NCI-H748 (cell line): ENCODE measurements at regions not wholly inside any gene's neighbourhood (a gene's known extent, or its start where the extent isn't known, plus 50 kb on each side); places are given as distances from the start of the nearest gene placed in this dataset.

Source experiments
- DNase-seq: peaks from one replicate; lab custom pipeline; 2025; ENCODE audit not compliant: unreplicated experiment; lab: John Stamatoyannopoulos, UW

- no peak for DNase-seq
These were observed 86.0 kb upstream of the VEPH1 start for GRCh38 chr3:157589211-157589610.

DNA sequence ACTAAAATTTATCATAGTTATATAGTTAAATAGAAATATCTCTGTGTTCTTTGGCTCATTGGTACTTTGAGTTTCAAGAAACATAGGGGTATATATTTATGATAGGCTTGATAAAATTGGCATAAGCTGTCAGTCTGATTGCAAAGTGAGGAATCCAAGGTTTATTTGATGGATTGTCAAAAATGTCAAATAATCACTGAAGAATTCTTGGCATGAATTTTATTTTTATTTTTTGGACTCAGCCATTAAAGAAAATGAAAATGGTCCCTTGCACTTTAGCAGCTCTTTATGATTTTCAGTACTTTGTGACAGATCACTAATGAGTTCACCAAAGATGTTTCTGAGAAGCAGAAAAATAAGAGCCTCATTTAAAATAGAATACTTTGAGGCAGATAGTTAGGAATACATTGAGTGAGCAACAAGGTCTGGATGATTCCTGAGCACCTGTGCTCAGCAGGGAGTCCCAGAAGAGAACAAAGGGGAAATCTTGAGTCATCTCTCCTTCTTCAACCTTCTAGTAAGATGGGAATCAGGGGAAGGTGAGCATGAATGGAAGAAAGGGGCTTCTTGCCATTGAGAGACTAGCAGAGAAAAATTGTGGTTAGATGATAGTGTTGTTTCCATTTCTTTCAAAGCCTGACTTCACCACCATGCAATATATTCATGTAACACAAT lies 85.3 kb upstream of the VEPH1 start:
- no peak for DNase-seq

DNA sequence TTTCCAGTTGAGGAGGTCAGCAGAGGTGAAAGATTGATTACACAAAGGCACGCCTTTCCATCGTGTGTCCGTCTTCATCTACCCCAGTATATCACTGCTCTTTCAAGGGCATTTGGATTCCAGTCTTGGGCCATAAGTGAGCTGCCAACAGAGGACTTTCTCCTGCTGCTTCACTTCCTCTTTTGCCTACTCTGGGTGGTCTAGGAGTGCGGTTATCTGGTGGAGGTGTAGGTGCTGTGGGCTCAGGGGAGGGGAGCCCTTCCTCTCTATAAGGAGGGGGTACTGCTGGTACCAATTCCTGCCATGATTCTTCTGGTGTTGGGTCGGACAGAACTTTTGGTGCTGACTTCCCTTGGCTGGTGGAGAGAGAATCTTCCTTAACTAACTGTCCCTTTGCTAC lies 83.1 kb upstream of the VEPH1 start:
- DNase-seq = no peak

DNA sequence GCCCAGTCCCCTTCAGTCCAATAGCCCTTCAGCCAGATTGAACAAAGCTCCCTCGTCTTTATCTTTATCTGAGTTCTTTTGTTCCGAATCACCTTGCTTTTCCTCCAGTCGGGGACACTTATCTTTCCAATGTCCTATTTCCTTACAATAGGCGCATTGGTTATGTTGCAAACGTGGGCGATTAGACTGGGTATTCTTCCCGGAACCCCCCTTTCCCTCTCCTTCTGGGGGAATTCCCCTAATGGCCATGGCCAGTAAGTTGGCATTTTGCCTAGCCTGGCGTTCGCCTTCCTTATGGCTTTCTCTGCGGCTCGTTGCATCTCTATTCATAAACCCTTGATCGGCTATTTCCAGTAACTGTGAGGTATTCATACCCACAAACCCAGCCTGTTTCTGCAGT lies 82.2 kb upstream of the VEPH1 start:
- no peak for DNase-seq

- DNase-seq = no peak
These were observed 79.4 kb upstream of the VEPH1 start for GRCh38 chr3:157582637-157582973.

DNA sequence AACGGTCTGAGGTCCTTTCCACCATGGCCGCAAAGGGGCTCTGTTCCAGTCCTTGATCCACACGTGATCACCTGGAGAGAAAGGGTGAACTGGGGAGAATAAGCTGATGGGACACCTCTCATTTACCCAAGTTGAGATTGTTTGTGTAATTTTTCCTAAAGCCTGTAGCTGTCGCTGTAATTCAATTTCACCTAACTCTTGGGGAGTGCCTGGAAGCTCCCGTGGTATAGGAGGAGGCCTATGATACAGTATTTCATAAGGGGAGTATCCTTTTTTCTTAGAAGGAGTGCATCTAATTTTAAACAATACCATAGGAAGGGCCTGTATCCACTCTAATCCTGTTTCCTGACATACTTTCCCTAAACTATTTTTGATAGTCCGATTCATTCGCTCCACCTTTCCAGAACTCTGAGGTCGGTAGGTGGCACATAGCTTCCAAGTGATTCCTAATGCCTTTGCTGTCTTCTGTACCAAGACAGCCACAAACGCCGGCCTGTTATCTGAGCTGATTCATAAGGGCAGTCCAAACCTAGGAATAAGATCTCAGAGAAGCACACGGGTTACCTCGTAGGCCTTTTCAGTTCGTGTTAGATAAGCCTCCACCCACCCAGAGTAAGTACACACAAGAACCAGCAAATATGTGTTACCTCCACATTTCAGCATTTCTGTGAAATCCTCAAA lies 78.9 kb upstream of the VEPH1 start:
- peak; percentile 29 for DNase-seq

DNA sequence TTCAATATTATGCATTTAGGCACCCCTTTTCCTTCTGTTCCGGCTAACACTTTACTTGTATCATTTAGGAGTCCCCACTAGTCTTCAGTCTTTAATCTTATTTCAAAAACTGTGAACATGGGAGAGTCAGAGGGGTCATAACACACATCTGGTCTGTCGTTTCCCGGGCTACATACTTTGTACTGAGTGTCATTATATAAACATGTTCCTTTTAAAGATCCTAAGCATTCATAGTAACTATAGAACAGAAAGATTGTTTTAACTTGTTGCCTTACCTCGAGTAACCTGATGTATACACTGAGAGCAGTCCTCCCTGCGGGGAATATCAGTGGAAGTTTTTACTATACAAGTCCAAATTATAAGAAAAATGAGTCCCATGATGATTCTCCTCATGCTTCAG lies 78.2 kb upstream of the VEPH1 start:
- DNase-seq = no peak

- DNase-seq = no peak
These were observed 75.0 kb upstream of the VEPH1 start for GRCh38 chr3:157578181-157578580.

GRCh38 chr3:157574531-157574930 lies 71.3 kb upstream of the VEPH1 start:
- no peak for DNase-seq

- DNase-seq = no peak
These were observed 70.7 kb upstream of the VEPH1 start for GRCh38 chr3:157573780-157574378.

DNA sequence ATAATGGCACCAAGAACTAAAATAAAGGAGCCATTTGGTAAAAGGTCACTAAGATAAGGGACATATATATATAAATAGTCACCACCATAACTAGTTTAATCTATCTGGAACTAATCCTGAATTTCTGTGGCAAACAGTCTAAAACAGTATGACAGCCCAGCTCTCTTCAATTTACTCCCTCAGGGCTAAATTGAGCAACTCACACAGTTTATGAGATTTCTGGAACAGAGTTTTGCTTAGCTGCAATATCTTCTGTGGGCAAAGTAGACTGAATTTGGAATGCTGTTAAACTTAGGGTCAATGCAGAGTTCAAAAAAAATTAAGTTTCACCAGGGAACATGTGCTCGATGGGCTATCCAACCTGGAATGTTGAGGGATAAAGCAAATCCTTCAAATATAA lies 70.1 kb upstream of the VEPH1 start:
- no peak for DNase-seq

GRCh38 chr3:157572559-157573270 lies 69.5 kb upstream of the VEPH1 start:
- peak; percentile 49 for DNase-seq

DNA sequence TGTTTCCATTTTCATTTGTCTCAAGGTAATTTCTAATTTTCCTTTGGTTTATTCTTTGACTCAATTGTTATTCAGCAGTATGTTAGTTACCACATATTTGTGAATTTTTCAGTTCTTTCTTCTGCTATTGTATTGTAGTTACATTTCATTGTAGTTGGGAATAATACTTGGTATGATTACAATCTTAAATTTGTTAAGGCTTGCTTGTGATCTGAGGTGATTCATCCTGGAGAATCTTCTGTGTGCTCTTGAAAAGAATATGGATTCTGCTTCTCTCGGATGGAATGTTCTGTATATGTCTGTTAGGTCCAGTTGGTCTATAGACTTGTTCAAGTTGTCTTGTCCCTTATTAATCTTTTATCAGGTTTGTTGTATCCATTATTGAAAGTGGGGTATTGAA lies 63.4 kb upstream of the VEPH1 start:
- no peak for DNase-seq

- no peak for DNase-seq
These were observed 56.2 kb upstream of the VEPH1 start for GRCh38 chr3:157559401-157559800.
